ENCODE measurements at regions not wholly inside any gene's neighbourhood (a gene's known extent, or its start where the extent isn't known, plus 50 kb on each side); places are given as distances from the start of the nearest gene placed in this dataset.

DNA sequence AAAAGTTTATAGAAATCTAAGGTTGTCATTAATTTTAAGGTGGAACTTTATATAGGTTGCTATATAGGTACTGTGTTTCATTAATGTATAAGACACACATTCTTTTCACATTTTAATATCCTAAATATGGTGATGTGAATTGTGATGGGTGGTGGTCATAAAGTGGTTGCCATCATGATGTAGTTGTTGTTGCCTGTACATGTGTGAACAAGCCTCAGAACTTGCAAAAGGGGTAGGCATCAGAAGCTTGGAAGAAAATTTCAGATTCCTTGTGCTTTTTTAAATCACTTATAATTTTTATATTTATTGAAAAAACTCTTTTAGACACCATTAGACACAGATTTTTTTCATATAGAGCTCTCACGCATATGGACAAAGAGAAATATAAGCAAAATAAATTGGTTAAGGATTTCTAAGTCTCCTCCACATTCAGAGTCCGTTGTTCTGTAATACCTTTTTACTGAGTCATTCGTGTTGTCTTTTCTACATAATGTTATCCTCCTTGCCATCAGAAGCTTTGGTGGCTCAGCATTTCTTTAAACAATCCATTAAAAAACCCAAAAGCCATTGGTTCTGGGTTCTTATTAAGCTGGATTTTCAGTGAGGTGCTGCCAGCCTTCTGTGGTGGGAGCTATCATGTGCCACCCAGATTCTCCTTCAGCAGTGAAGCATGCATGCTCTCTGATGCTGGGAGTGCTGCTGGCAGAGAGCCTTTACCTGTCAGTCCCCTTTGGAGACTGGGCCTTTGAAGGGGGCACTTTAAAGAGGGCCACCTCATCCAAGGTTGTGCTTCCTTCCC is 140.4 kb upstream of the GALNT15 start:
- H3K36me3 ChIP-seq: no peaks in the 10 kb centered on the region
- H3K27me3 ChIP-seq (replicated peaks; ENCODE audit: insufficient read depth): no peaks in the 10 kb centered on the region
- DNase-seq (ENCODE audit: low spot score) (no peak), ATAC-seq (ENCODE audit: insufficient number of reproducible peaks, low FRiP score, low read depth) (no peak)
- no peak overlapping the region for H3K4me3 ChIP-seq
- no peaks in the 10 kb centered on the region for H3K9me3 ChIP-seq
- TF ChIP-seq CTCF (IDR thresholded peaks at IDR 0.05): no peak
- no peak overlapping the region for H3K27ac ChIP-seq
- H3K4me1 ChIP-seq (ENCODE audit: control insufficient read depth in 1 of 2, low read depth in 2 of 2): no peaks in the 10 kb centered on the region

- Histone ChIP-seq H3K4me1 (ENCODE audit: control insufficient read depth in 1 of 2, low read depth in 2 of 2) (no peaks in the 10 kb centered on the region), H3K4me3 (no peak overlapping the region), H3K27me3 (replicated peaks; ENCODE audit: insufficient read depth) (no peaks in the 10 kb centered on the region), H3K36me3 (no peaks in the 10 kb centered on the region), H3K27ac (no peak overlapping the region), H3K9me3 (no peaks in the 10 kb centered on the region)
- ATAC-seq (ENCODE audit: insufficient number of reproducible peaks, low FRiP score, low read depth) (no peak), DNase-seq (ENCODE audit: low spot score) (no peak)
- no peak for TF ChIP-seq CTCF (IDR thresholded peaks at IDR 0.05)
Observed at GRCh38 chr3:16040991-16041390, 133.5 kb upstream of the GALNT15 start.

DNA sequence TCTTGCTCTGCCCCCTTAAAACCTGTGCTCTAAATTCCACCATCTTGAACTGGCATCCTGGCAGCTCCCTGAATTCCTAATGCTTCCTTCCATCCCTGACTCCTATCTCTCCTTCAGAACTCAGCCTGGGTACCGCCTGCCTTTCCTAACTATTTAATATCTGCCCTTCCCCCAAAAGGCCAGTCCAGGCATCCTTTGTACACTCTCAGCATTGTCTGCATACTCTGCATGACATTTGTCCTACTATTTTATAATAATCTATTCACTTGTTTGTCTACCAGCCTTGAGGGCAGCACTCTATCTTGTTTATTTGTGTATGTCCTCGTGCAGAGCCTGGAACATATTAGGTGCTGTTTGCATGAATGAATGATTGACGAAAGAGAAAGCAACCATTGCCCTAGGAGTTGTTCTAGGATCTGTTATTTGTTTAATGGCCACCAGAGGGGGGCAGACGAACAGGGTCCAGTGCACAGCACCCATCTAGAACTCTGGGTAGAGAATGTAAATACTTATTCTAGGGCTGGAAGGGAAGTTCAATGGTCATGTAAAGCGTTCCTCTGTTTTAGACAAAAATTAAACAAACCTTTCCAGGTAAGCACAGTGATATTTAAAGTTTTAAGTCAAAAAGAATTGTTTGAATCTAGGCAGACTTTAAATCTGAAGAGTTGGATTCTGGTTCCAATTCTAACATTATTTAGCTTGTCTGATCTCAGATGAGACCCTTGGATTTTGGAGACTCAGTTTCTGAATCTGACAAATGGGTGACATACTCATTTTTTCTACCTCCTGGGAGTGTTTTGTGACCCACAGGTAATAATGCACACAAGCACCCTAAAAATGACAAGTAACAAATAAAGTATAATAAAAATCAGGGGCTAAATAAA is 125.8 kb upstream of the GALNT15 start:
- TF ChIP-seq CTCF (IDR thresholded peaks at IDR 0.05): peak; percentile 88
- H3K9me3 ChIP-seq: no peaks in the 10 kb centered on the region
- no peaks in the 10 kb centered on the region for H3K27me3 ChIP-seq (replicated peaks; ENCODE audit: insufficient read depth)
- no peak for ATAC-seq (ENCODE audit: insufficient number of reproducible peaks, low FRiP score, low read depth)
- no peaks in the 10 kb centered on the region for H3K36me3 ChIP-seq
- peaks cover 0 to 9% of the 10 kb centered on the region in 2 donors for H3K4me1 ChIP-seq (ENCODE audit: control insufficient read depth in 1 of 2, low read depth in 2 of 2)
- no peak overlapping the region for H3K27ac ChIP-seq
- H3K4me3 ChIP-seq: peak overlapping the region; percentile 34
- DNase-seq (ENCODE audit: low spot score): no peak

GRCh38 chr3:16050641-16051467 is 123.6 kb upstream of the GALNT15 start:
- Histone ChIP-seq H3K4me3 (no peak overlapping the region), H3K27me3 (replicated peaks; ENCODE audit: insufficient read depth) (no peaks in the 10 kb centered on the region), H3K27ac (no peak overlapping the region), H3K9me3 (no peaks in the 10 kb centered on the region), H3K4me1 (ENCODE audit: control insufficient read depth in 1 of 2, low read depth in 2 of 2) (peaks cover 9 to 28% of the 10 kb centered on the region in 2 donors), H3K36me3 (no peaks in the 10 kb centered on the region)
- DNase-seq (ENCODE audit: low spot score) (no peak), ATAC-seq (ENCODE audit: insufficient number of reproducible peaks, low FRiP score, low read depth) (no peak)
- TF ChIP-seq CTCF (IDR thresholded peaks at IDR 0.05): no peak
